Erythroblast (primary cell): ENCODE measurements at regions not wholly inside any gene's neighbourhood (a gene's known extent, or its start where the extent isn't known, plus 50 kb on each side); places are given as distances from the start of the nearest gene placed in this dataset.

Experiments
- GATA1 ChIP-seq: IDR thresholded peaks from 2 replicates; pipeline ENCODE4 v1.6.1; 2011; ENCODE audit warnings: low read depth, mild to moderate bottlenecking, control low read depth, low read length, moderate library complexity
- POLR2A ChIP-seq: IDR thresholded peaks from 2 replicates; pipeline ENCODE4 v1.6.1; 2011; ENCODE audit warnings: mild to moderate bottlenecking, low read length

- TF ChIP-seq POLR2A, result no peak
- no peak for TF ChIP-seq GATA1
Observed at GRCh38 chr2:234288974-234289455, 207.9 kb downstream of the ARL4C start.
